Ascending aorta (tissue), 2 donors: ENCODE measurements at regions not wholly inside any gene's neighbourhood (a gene's known extent, or its start where the extent isn't known, plus 50 kb on each side); places are given as distances from the start of the nearest gene placed in this dataset.

Experiments
- DNase-seq, 2 donors: peaks; one replicate each; pipeline ENCODE4 v3.0.0-alpha.2; 2019; ENCODE audit warnings: low spot score in 2 of 2
- H3K27ac ChIP-seq, 2 donors: fragments of 200-600 bp; sonication (generic); one replicate each; pipeline ENCODE4 v1.5.1; 2016 to 2017; ENCODE audit warnings: mild to moderate bottlenecking in 1 of 2
- H3K27me3 ChIP-seq: fragments of 200-600 bp; sonication (generic); one replicate; pipeline ENCODE4 v1.5.1; 2017
- H3K36me3 ChIP-seq, 2 donors: fragments of 200-600 bp; sonication (generic); one replicate each; pipeline ENCODE4 v1.5.1; 2016
- H3K4me1 ChIP-seq, 2 donors: fragments of 200-600 bp; sonication (generic); one replicate each; pipeline ENCODE4 v1.5.1; 2016 to 2017; ENCODE audit warnings: mild to moderate bottlenecking in 1 of 2
- H3K4me3 ChIP-seq, 2 donors: fragments of 200-600 bp; sonication (generic); one replicate each; pipeline ENCODE4 v1.5.1; 2016 to 2017; ENCODE audit warnings: mild to moderate bottlenecking in 1 of 2
- H3K9me3 ChIP-seq, 2 donors: fragments of 200-600 bp; sonication (generic); one replicate each; pipeline ENCODE4 v1.5.1; 2016
- CTCF ChIP-seq, 3 experiments: fragments of 200-600 bp in 2 of 3; fragments of 450-650 bp in 1 of 3; sonication (generic) in 2 of 3; IDR thresholded peaks; one replicate each; pipeline ENCODE4 v1.5.1; 2016 to 2019; ENCODE audit warnings: antibody characterized with exemption in 3 of 3, mild to moderate bottlenecking in 1 of 3, moderate library complexity in 1 of 3
- intact Hi-C: fragments of 100-400 bp; cut with DNase I; formaldehyde crosslinking; loops from one replicate; pipeline ENCODE4 v1.15.1; 2023

- Histone ChIP-seq H3K9me3 (no peaks in the 10 kb centered on the region), H3K4me3 (peak overlapping the region in 1 of 2 donors; percentile 22), H3K27ac (no peak overlapping the region), H3K4me1 (peaks cover 0 to 5% of the 10 kb centered on the region in 2 donors), H3K27me3 (no peaks in the 10 kb centered on the region), H3K36me3 (no peaks in the 10 kb centered on the region)
- DNase-seq, result peak in 1 of 2 donors; percentile 54
- intact Hi-C loops, result no loop called here
- TF ChIP-seq CTCF (IDR thresholded peaks at IDR 0.05), result no peak
These were observed 105.9 kb upstream of the ID2 start for GRCh38 chr2:8575834-8576423.

GRCh38 chr2:8576525-8577167, 105.2 kb upstream of the ID2 start:
- TF ChIP-seq CTCF (IDR thresholded peaks at IDR 0.05), result no peak
- H3K4me1 ChIP-seq, result peaks cover 0 to 5% of the 10 kb centered on the region in 2 donors
- no peak overlapping the region for H3K27ac ChIP-seq
- H3K4me3 ChIP-seq, result no peak overlapping the region
- intact Hi-C loops, result no loop called here
- no peaks in the 10 kb centered on the region for H3K27me3 ChIP-seq
- H3K36me3 ChIP-seq, result no peaks in the 10 kb centered on the region
- H3K9me3 ChIP-seq, result no peaks in the 10 kb centered on the region
- peak in 1 of 2 donors; percentile 64 for DNase-seq

GRCh38 chr2:8577573-8577972, 104.3 kb upstream of the ID2 start:
- Histone ChIP-seq H3K4me1 (peaks cover 0 to 5% of the 10 kb centered on the region in 2 donors), H3K9me3 (no peaks in the 10 kb centered on the region), H3K27ac (no peak overlapping the region), H3K27me3 (no peaks in the 10 kb centered on the region), H3K36me3 (no peaks in the 10 kb centered on the region), H3K4me3 (no peak overlapping the region)
- no peak for TF ChIP-seq CTCF (IDR thresholded peaks at IDR 0.05)
- peak in 1 of 2 donors; percentile 57 for DNase-seq
- intact Hi-C loops, result no loop called here

GRCh38 chr2:8578335-8579244, 103.3 kb upstream of the ID2 start:
- H3K4me3 ChIP-seq, result no peak overlapping the region
- no peaks in the 10 kb centered on the region for H3K9me3 ChIP-seq
- H3K4me1 ChIP-seq, result peaks cover 0 to 5% of the 10 kb centered on the region in 2 donors
- intact Hi-C loops, result no loop called here
- DNase-seq, result peak in 1 of 2 donors; percentile 53
- no peaks in the 10 kb centered on the region for H3K36me3 ChIP-seq
- no peaks in the 10 kb centered on the region for H3K27me3 ChIP-seq
- TF ChIP-seq CTCF (IDR thresholded peaks at IDR 0.05), result no peak
- no peak overlapping the region for H3K27ac ChIP-seq

- intact Hi-C loops, result loop anchor here (5.0 kb wide), 1 partner anchor 98 kb away; no protein-coding TSS in a partner anchor
- Histone ChIP-seq H3K27me3 (no peaks in the 10 kb centered on the region), H3K4me3 (no peak overlapping the region), H3K27ac (no peak overlapping the region), H3K9me3 (no peaks in the 10 kb centered on the region), H3K4me1 (peaks cover 0 to 5% of the 10 kb centered on the region in 2 donors), H3K36me3 (no peaks in the 10 kb centered on the region)
- DNase-seq, result peak in 1 of 2 donors; percentile 13
- no peak for TF ChIP-seq CTCF (IDR thresholded peaks at IDR 0.05)
These were observed 102.3 kb upstream of the ID2 start for GRCh38 chr2:8579485-8580085.
